ENCODE measurements at regions not wholly inside any gene's neighbourhood (a gene's known extent, or its start where the extent isn't known, plus 50 kb on each side); places are given as distances from the start of the nearest gene placed in this dataset.
"Not testable (repeated sequence)": the region's sequence is repeated elsewhere in the genome, so short reads cannot be mapped to it uniquely, and the experiment has no call there.

DNA sequence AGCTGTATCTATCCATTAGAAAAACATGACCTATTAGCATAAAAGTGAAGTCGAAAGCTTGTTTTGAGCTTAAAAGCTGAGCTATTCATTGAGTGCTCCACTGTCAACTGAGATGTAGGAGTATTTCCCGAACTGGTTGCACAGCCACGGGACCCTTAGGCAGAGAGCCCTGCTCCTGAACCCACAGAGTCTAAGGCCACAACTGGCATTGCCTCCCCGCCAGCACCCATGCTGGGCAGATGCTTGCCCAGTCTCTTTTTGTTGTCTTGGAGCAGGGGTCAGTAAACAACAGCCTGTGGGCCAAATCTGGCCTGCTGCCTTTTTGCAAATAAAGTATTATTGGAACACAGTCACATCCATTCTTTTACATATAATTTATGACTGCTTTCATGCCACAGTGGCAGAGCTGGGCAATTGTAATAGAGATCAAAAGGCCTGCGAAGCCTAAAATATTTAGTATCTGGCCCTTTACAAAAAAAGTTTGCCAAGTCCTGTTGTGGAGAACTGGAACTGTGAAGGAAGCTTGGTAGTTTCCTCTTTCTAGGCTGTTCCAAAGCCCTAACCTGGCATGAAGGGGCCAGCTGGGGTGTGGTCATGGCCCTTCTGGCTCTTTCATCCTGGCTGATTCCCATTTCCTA, 58.4 kb upstream of the WAPL start:
- TF ChIP-seq, protein P1, sequence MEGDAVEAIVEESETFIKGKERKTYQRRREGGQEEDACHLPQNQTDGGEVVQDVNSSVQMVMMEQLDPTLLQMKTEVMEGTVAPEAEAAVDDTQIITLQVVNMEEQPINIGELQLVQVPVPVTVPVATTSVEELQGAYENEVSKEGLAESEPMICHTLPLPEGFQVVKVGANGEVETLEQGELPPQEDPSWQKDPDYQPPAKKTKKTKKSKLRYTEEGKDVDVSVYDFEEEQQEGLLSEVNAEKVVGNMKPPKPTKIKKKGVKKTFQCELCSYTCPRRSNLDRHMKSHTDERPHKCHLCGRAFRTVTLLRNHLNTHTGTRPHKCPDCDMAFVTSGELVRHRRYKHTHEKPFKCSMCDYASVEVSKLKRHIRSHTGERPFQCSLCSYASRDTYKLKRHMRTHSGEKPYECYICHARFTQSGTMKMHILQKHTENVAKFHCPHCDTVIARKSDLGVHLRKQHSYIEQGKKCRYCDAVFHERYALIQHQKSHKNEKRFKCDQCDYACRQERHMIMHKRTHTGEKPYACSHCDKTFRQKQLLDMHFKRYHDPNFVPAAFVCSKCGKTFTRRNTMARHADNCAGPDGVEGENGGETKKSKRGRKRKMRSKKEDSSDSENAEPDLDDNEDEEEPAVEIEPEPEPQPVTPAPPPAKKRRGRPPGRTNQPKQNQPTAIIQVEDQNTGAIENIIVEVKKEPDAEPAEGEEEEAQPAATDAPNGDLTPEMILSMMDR (IDR thresholded peaks at IDR 0.05; ENCODE audit: borderline replicate concordance, insufficient read depth, low read depth, low read length), result no peak
- H3K4me3 ChIP-seq (ENCODE audit: low read depth, low read length), result no peak overlapping the region

DNA sequence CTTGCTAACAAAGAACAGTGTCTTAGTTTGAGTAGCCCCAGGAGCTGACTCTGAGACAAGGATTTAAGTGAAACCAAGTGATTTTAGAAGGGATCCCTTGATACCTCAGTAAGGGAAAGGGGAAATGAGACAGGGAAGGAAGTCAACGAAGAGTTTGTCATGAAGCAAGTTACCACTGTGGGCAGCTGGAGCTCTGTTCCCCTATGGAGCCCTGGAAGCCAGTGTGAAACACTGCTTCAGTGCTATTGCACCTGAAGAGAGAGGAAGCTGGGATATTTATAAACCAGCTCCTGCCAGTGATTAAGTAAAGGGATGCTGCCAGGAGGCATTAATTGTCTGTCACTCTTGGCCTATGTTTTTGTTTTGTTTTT, 58.9 kb upstream of the WAPL start:
- no peak overlapping the region for H3K4me3 ChIP-seq (ENCODE audit: low read depth, low read length)
- TF ChIP-seq, protein P1 (IDR thresholded peaks at IDR 0.05; ENCODE audit: borderline replicate concordance, insufficient read depth, low read depth, low read length), result no peak

DNA sequence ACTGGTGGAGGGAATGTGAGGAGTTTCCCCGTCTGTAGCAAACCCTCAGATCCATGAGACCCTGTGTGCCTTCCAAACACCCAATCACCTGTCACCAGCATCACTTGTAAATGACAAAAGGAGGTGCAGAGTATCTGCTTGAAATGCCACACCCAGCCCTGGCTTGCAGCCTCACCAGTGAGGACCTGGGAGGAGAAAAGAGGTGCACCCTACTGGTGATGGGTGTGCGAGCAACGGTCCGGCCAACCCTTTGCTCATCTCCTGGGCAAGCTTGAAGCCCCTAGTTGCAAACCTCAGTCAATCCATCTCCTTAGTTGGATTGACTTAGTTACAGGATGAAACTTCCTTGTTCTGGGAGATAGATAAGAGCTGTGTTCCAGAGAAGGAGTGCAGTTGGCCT, 62.4 kb upstream of the WAPL start:
- TF ChIP-seq, protein P1 (IDR thresholded peaks at IDR 0.05; ENCODE audit: borderline replicate concordance, insufficient read depth, low read depth, low read length), result peak; percentile 42

DNA sequence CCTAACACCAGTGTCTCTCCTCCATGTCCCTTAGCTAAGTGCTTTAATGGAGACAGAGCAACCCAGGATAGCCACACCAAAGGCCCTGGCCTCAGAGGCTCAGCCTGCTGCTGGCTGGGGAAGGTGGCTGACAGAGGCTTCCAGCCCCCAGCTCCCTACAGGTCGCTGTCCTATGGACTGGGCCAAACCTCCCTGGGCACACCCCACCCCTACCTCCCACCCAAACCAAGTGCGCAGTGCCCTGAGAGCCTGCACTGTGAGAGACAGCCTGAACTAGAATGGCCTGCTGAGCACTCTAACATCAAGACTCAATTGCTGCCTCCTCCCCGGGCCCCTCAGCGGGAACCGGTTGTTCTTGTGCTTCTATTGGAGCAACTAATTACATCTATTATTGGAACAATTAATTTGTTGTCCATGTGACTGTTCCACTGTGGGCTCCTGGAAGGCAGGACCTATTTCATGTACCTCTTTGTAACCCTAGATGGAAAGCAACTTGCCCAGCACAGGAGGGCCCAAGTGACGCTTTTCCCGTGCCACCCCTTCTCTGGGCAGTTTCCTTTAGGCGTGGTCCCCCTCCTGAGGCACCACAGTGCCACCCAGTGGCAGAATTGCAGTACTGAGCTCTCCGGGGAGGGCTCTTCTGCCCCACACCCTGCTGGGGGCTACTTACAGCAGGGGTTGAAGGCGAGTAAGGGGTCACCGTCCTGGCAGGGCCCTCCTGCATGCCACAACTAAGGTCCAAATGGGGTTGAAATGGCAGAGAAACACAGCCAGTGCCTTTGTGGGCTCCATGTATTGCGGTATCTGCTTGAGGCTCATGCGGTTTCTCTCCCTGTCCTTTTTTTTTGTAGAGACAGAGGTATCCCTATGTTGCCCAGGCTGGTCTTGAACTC, 63.7 kb upstream of the WAPL start:
- TF ChIP-seq, protein P1 (IDR thresholded peaks at IDR 0.05; ENCODE audit: borderline replicate concordance, insufficient read depth, low read depth, low read length), result peak; percentile 87
- H3K4me3 ChIP-seq (ENCODE audit: low read depth, low read length), result no peak overlapping the region

More for the DNA sequence above, 62.4 kb upstream of the WAPL start:
- H3K4me3 ChIP-seq (ENCODE audit: low read depth, low read length), result no peak overlapping the region

DNA sequence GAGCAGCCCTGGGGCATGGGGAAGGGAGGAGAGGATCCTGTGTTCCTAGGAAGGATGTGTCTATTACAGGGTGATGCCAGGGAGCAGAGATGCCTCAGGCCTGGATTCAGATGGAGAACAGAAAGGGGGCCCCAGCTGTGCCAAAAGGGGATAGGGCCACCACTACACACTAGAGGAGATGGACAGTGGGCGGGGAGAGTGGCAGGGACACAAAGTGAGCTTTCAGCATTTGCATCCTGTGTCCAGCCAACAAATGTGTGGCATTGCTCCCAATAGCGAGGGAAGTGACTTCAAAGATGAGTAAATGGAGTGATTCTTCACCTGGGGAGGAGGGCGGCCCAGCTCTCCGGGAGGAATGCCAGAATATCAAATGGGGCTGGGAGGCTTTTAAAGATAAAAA, 64.9 kb upstream of the WAPL start:
- no peak overlapping the region for H3K4me3 ChIP-seq (ENCODE audit: low read depth, low read length)
- TF ChIP-seq, protein P1 (IDR thresholded peaks at IDR 0.05; ENCODE audit: borderline replicate concordance, insufficient read depth, low read depth, low read length), result no peak

DNA sequence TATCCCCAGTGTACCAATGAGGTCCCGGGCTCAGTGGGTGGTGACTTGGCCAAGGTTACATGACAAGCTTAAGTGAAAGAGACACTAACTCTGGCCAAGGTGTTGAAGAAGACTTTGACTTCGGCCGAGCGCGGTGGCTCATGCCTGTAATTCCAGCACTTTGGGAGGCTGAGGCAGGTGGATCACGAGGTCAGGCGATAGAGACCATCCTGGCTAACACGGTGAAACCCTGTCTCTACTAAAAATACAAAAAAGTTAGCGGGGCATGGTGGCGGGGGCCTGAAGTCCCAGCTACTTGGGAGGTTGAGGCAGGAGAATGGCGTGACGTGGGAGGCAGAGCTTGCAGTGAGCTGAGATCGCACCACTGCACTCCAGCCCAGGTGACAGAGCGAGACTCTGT, 65.6 kb upstream of the OPN4 start:
- H3K4me3 ChIP-seq (ENCODE audit: low read depth, low read length), result not testable (repeated sequence)

DNA sequence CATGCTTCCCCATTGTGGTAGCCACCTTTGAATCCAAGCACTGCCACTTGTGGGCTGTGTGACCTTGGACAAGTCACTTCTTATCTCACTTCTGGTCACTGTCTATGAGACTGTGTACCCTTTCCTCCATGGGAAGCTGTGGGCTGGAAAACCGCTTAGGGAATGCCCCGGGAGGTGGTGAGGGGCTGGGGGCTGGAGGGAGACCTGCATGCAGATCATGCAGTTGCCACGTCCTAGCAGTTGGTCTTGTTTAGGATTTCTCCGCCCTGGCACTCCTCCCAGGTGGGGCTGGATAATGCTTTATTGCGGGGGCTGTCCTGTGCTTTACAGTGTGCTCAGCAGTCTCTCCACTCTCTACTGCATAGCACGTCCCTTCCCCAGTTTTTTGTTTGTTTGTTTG, 62.9 kb upstream of the OPN4 start:
- TF ChIP-seq, protein P1 (IDR thresholded peaks at IDR 0.05; ENCODE audit: borderline replicate concordance, insufficient read depth, low read depth, low read length), result no peak
- H3K4me3 ChIP-seq (ENCODE audit: low read depth, low read length), result no peak overlapping the region
